WERI-Rb-1 (cell line): ENCODE measurements at regions not wholly inside any gene's neighbourhood (a gene's known extent, or its start where the extent isn't known, plus 50 kb on each side); places are given as distances from the start of the nearest gene placed in this dataset.

Experiments
- DNase-seq: peaks from one replicate; pipeline ENCODE4 v3.0.0-alpha.2; 2020
- H3K27ac ChIP-seq: fragments of 250-450 bp; sonication (Bioruptor Pico); 2 replicates; pipeline ENCODE4 v1.5.1; 2020; ENCODE audit warnings: mild to moderate bottlenecking, moderate library complexity
- H3K27me3 ChIP-seq: fragments of 250-450 bp; sonication (Bioruptor Pico); 2 replicates; pipeline ENCODE4 v1.5.1; 2021; ENCODE audit warnings: mild to moderate bottlenecking, low read depth, moderate library complexity; ENCODE audit not compliant: insufficient read depth, severe bottlenecking
- H3K36me3 ChIP-seq: fragments of 250-450 bp; sonication (Bioruptor Pico); 2 replicates; pipeline ENCODE4 v1.5.1; 2020; ENCODE audit warnings: mild to moderate bottlenecking, moderate library complexity
- H3K4me3 ChIP-seq: 2 replicates; pipeline ENCODE4 v1.5.1; 2011; ENCODE audit warnings: low read depth, mild to moderate bottlenecking, control low read depth, low read length
- H3K9me3 ChIP-seq: fragments of 250-450 bp; sonication (Bioruptor Pico); 2 replicates; pipeline ENCODE4 v1.5.1; 2021; ENCODE audit warnings: mild to moderate bottlenecking, moderate library complexity; ENCODE audit not compliant: severe bottlenecking
- CTCF ChIP-seq: IDR thresholded peaks from 2 replicates; pipeline ENCODE4 v1.5.1; 2011; ENCODE audit warnings: low read depth, mild to moderate bottlenecking, control low read depth, inconsistent platforms, low read length

GRCh38 chr6:90960324-90960723 lies 373.5 kb upstream of the MAP3K7 start:
- Histone ChIP-seq H3K9me3 (no peaks in the 10 kb centered on the region), H3K4me3 (no peak overlapping the region), H3K27me3 (no peaks in the 10 kb centered on the region), H3K27ac (no peak overlapping the region), H3K36me3 (no peaks in the 10 kb centered on the region)
- DNase-seq: no peak
- TF ChIP-seq CTCF: no peak

- H3K27ac ChIP-seq: no peak overlapping the region
- H3K27me3 ChIP-seq: no peaks in the 10 kb centered on the region
- H3K9me3 ChIP-seq: no peaks in the 10 kb centered on the region
- no peak for TF ChIP-seq CTCF
- no peak overlapping the region for H3K4me3 ChIP-seq
- DNase-seq: no peak
- H3K36me3 ChIP-seq: no peaks in the 10 kb centered on the region
These were observed 368.4 kb upstream of the MAP3K7 start for GRCh38 chr6:90955246-90955645.

- Histone ChIP-seq H3K4me3 (no peak overlapping the region), H3K9me3 (no peaks in the 10 kb centered on the region), H3K36me3 (no peaks in the 10 kb centered on the region), H3K27me3 (no peaks in the 10 kb centered on the region), H3K27ac (no peak overlapping the region)
- no peak for DNase-seq
- no peak for TF ChIP-seq CTCF
These were observed 366.7 kb upstream of the MAP3K7 start for GRCh38 chr6:90953405-90954161.

- TF ChIP-seq CTCF: no peak
- H3K27ac ChIP-seq: no peak overlapping the region
- no peaks in the 10 kb centered on the region for H3K36me3 ChIP-seq
- H3K4me3 ChIP-seq: no peak overlapping the region
- no peak for DNase-seq
- no peaks in the 10 kb centered on the region for H3K9me3 ChIP-seq
- no peaks in the 10 kb centered on the region for H3K27me3 ChIP-seq
These were observed 365.3 kb upstream of the MAP3K7 start for GRCh38 chr6:90952176-90952575.

GRCh38 chr6:90948540-90948939 lies 361.7 kb upstream of the MAP3K7 start:
- H3K9me3 ChIP-seq: no peaks in the 10 kb centered on the region
- DNase-seq: no peak
- no peak overlapping the region for H3K4me3 ChIP-seq
- H3K27ac ChIP-seq: no peak overlapping the region
- no peak for TF ChIP-seq CTCF
- H3K36me3 ChIP-seq: no peaks in the 10 kb centered on the region
- H3K27me3 ChIP-seq: no peaks in the 10 kb centered on the region
